Astrocyte (in vitro differentiated cells and primary cell): ENCODE measurements at regions not wholly inside any gene's neighbourhood (a gene's known extent, or its start where the extent isn't known, plus 50 kb on each side); places are given as distances from the start of the nearest gene placed in this dataset.

Source experiments
- EZH2 ChIP-seq: IDR thresholded peaks from 2 replicates; pipeline ENCODE4 v1.6.1; 2012; ENCODE audit warnings: mild to moderate bottlenecking, low read length, inconsistent platforms; ENCODE audit not compliant: insufficient read depth
- TF ChIP-seq, protein P1 (sequence below): IDR thresholded peaks from 2 replicates; pipeline ENCODE4 v1.5.1; 2011; ENCODE audit warnings: low read depth, mild to moderate bottlenecking, inconsistent platforms, low read length, moderate library complexity; ENCODE audit not compliant: insufficient read depth

DNA sequence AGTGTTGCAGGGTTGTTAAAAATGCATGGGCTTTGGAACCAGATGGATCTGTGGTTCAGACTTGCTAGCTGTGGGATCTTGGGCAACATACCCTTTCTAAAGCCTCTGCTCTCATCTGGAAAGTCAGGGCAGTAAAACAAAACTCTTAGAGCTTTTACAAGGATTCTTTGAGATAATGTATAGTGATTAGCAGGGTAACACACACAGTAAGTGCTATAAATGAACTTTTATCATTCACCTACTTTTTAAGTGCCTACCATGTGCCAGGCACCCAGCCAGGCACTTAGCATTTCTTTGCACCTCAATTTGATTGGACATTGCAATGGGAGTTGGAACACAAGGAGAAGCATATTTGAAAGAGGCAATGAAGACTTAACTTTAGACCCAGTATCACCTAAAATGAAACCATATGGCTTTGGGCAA lies 208.6 kb upstream of the PAPPA start:
- TF ChIP-seq, protein P1, sequence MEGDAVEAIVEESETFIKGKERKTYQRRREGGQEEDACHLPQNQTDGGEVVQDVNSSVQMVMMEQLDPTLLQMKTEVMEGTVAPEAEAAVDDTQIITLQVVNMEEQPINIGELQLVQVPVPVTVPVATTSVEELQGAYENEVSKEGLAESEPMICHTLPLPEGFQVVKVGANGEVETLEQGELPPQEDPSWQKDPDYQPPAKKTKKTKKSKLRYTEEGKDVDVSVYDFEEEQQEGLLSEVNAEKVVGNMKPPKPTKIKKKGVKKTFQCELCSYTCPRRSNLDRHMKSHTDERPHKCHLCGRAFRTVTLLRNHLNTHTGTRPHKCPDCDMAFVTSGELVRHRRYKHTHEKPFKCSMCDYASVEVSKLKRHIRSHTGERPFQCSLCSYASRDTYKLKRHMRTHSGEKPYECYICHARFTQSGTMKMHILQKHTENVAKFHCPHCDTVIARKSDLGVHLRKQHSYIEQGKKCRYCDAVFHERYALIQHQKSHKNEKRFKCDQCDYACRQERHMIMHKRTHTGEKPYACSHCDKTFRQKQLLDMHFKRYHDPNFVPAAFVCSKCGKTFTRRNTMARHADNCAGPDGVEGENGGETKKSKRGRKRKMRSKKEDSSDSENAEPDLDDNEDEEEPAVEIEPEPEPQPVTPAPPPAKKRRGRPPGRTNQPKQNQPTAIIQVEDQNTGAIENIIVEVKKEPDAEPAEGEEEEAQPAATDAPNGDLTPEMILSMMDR, result no peak
- TF ChIP-seq EZH2, result no peak
